ENCODE measurements at regions not wholly inside any gene's neighbourhood (a gene's known extent, or its start where the extent isn't known, plus 50 kb on each side); places are given as distances from the start of the nearest gene placed in this dataset.

DNA sequence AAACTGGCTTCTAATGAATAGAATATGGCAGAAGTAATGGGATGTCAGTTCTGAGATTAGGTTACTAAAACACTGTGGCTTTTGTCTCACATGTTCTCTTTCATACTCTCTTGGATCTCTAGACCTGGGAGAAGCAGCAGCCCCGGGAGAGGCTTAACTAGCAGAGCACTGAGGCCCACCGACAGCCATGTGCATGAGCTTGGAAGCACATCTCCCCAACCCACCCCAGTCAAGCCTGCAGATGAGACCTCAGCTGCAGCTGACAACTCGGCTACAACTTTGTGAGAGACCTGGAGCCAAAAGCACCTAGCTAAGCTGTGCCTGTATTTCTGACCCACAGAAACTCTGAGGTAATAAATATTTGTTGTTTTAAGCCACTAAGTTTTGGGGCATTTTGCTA lies 100.8 kb downstream of the TRIM29 start:
- TF ChIP-seq, protein P1, sequence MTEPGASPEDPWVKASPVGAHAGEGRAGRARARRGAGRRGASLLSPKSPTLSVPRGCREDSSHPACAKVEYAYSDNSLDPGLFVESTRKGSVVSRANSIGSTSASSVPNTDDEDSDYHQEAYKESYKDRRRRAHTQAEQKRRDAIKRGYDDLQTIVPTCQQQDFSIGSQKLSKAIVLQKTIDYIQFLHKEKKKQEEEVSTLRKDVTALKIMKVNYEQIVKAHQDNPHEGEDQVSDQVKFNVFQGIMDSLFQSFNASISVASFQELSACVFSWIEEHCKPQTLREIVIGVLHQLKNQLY (CRISPR knock-in tag; conservative IDR thresholded peaks at IDR 0.05): no peak
- no peak for TF ChIP-seq CTCF (IDR thresholded peaks at IDR 0.05 in 2 of 3, conservative IDR thresholded peaks at IDR 0.05 in 1 of 3; ENCODE audit: insufficient read depth in 2 of 3, low read depth in 1 of 3, low read length in 3 of 3)
- TF ChIP-seq NFYB (IDR thresholded peaks at IDR 0.05; ENCODE audit: extremely low read depth, insufficient read length): no peak
- no peak for TF ChIP-seq ZC3H11A (IDR thresholded peaks at IDR 0.05; ENCODE audit: low read depth, low read length)
- TF ChIP-seq SMARCC2 (IDR thresholded peaks at IDR 0.05; ENCODE audit: low read depth): no peak
- TF ChIP-seq JUN (IDR thresholded peaks at IDR 0.05; ENCODE audit: borderline replicate concordance, low read depth, low read length): no peak
- TF ChIP-seq JUN (CRISPR knock-in tag; IDR thresholded peaks at IDR 0.05; ENCODE audit: borderline replicate concordance): no peak
- no peak for TF ChIP-seq SMAD3 (CRISPR knock-in tag; conservative IDR thresholded peaks at IDR 0.05)
- TF ChIP-seq POLR2A (conservative IDR thresholded peaks at IDR 0.05): no peak
- TF ChIP-seq, protein P2, sequence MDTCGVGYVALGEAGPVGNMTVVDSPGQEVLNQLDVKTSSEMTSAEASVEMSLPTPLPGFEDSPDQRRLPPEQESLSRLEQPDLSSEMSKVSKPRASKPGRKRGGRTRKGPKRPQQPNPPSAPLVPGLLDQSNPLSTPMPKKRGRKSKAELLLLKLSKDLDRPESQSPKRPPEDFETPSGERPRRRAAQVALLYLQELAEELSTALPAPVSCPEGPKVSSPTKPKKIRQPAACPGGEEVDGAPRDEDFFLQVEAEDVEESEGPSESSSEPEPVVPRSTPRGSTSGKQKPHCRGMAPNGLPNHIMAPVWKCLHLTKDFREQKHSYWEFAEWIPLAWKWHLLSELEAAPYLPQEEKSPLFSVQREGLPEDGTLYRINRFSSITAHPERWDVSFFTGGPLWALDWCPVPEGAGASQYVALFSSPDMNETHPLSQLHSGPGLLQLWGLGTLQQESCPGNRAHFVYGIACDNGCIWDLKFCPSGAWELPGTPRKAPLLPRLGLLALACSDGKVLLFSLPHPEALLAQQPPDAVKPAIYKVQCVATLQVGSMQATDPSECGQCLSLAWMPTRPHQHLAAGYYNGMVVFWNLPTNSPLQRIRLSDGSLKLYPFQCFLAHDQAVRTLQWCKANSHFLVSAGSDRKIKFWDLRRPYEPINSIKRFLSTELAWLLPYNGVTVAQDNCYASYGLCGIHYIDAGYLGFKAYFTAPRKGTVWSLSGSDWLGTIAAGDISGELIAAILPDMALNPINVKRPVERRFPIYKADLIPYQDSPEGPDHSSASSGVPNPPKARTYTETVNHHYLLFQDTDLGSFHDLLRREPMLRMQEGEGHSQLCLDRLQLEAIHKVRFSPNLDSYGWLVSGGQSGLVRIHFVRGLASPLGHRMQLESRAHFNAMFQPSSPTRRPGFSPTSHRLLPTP (IDR thresholded peaks at IDR 0.05; ENCODE audit: borderline replicate concordance, extremely low read depth, insufficient read length): no peak
- TF ChIP-seq HSF4 (CRISPR knock-in tag; IDR thresholded peaks at IDR 0.05; ENCODE audit: borderline replicate concordance): no peak
- no peak for TF ChIP-seq MXI1 (IDR thresholded peaks at IDR 0.05; ENCODE audit: low read depth, low read length)
- no peak for TF ChIP-seq NCOA1 (IDR thresholded peaks at IDR 0.05; ENCODE audit: low read depth)
- no peak for TF ChIP-seq E2F4 (CRISPR knock-in tag; IDR thresholded peaks at IDR 0.05; ENCODE audit: low read depth)

Data from K562 (cell line).